ENCODE measurements at regions not wholly inside any gene's neighbourhood (a gene's known extent, or its start where the extent isn't known, plus 50 kb on each side); places are given as distances from the start of the nearest gene placed in this dataset.

DNA sequence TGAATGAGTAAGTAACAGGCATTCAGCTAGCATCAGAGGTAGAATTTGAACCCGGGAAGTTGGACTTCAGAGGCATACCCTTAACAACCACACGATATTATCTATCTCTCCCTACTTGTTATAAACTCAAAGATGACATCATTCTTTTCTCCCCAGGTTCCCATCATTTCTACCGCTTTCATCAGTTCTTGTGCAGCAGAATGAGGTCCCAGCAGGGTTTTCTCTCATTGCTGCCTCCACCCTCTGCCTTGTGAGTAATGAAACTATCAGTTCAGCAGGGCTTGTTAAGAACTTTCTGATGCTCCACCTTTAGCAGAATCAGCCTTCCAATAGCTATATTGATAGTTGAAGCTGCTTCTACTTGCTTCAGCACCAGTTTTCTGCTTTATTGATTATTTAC, 487.5 kb upstream of the KCNMB2 start:
- DNase-seq = no peak

DNA sequence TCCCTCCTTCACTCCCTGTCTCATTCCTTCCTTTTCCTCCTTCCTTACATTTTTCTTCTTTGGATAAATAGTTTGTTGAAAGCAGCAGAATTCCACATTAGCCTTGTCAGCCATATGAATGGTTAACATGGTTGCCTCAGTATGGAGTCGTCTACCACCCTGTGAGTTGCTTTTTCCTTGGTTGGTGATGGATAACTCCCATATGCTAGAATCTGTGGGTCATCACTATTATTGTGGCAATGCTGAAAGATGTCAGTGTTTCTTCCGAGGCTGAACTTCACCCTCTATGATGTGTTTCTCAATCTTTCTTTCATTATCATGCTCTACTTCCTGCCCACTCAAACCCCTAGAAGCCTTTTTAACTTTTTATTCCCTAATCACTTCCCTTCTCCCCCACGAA, 481.8 kb upstream of the KCNMB2 start:
- DNase-seq = no peak

DNA sequence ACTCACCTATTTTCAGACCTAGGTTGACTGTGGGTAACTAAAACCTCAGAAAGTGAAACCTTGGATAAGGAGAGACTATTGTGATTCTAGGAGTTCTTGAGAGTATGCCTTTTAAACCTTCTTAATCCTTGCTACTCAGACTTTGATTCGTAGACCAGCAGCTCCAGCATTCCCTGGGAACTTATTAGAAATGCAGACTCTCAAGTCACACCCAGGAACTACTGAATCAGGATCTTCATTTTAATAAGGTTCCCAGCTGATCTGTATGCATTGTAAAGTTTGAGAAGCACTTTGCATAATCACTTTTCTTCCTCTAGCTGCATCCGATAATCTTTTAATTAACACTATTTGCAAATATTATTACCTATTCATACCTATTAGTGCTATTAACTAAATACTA, 480.3 kb upstream of the KCNMB2 start:
- no peak for DNase-seq

DNA sequence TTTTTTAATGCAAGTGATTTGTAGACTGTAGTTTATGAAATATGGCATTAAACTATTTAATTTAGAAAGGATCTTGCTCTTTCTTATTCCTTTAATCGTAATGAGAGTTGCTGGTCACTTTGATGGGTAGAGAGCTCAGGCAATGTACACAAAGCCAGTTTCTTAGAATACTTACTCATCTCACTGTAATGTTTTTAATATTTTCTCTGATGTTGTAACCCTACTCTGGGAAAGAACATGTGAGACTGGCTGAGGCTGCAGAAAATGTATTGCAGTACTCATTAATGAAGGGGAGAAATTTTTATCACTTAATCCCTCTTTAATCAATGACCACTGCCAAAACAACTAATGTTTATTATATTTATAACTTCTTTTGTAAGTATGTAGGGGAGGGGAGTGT, 479.4 kb upstream of the KCNMB2 start:
- no peak for DNase-seq

DNA sequence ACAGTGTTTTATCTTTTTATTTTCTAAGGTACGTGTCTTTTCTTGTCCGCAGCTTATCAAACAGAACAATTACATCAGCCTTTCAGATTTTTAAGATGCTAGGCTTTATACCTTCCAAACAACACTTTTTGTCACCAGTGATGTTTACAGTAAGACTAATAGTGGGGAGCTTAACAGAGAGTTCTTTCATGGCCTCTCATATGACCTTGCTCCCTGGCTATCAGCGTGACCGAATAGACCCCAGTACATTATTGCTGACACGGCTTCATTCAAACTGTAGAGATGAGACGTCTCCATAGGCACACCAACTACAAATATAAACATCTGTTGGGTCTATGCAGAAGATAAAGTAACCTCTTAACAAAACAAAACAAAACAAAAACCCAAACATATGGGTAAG, 477.6 kb upstream of the KCNMB2 start:
- no peak for DNase-seq

DNA sequence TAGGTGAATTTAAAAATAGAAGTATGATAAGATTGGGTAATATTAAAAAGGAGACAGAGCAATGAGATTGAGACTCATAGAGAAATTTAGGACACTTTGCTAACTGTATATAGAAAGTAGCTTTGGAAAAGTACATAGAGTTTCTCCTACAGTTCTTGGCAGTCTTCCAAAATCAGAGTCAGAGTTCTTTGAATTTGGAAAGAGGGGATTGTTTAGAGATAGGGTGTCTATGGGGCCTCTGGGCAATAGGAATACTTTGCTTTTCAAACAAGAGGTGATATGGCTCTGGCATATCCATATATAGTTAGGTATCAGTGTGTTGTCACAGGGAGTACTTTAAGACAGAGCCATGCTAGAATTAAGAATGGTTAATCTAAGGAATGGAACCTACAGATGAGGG, 477.1 kb upstream of the KCNMB2 start:
- DNase-seq = no peak

DNA sequence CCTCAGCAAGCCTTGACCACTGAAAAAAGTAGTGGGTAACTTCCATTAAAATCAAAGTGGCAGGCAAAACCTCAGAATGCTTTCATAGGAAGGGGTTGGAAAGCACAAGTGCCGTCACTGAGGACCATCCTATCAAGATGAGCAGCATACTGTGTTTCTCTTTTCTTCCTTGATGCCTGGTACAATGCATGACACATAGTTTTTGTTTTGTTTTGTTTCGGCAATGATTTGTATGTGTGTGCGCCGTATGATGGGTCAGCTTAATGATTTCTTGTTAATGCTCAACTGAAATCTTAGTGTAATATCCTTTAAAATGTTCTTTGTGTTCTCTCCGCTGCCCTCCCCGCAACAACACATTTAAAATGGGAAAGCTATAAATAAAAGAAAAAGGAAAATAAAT, 476.4 kb upstream of the KCNMB2 start:
- DNase-seq = no peak

DNA sequence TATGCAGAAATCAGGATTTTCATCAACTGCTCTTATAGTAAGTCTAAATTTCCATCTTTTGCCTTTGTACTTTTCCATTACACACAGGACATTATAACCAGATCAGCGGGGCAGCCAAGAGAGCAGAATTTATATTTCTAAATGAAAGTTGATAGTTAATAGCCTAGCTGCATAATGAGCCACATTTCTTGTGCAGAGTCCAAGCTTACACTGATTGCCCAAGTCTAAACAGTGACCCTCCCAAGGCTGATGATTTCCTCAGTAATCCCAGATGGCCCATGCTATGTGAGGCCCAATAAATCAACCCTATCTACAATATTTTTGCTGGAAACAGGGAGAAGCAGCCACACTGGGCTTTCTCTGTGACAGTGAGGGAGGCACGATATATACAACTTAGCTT, 475.8 kb upstream of the KCNMB2 start:
- DNase-seq = no peak

DNA sequence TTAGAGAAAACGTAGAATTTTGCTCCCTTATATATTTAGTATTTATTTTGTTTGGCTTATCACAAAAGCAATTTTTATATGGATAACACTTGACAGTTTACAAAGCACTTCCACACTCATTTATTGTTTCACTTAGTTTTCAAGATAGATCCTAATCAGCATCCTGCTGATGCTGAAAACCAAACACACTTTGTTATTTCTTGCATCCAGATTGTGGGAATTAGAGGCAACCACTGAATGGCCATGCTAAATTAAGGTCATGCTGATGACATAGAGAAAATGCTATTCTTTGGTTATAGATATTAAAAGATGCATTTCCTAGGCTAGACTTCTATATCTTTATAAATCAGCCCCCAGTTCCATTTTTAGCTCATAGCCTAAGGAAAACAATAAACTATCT, 474.1 kb upstream of the KCNMB2 start:
- no peak for DNase-seq

DNA sequence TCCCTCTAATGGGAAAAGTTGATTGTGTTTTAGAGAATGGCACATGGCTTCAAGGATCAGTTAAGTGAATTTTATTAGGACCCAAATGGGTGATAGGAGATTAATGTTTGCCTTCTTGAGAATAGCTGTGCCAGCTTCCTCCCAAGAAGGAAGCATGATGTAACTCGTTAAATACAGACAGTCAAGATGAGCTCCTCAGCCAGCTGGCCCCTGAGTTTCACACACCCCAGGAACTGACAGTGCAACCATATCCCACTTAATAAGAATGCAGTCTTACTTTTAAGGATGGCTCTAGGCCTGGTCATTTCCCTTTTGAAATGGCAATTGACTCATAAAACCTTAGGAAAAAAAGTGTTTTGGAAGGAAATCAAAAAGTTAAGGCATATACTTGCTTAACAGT, 472.8 kb upstream of the KCNMB2 start:
- no peak for DNase-seq

DNA sequence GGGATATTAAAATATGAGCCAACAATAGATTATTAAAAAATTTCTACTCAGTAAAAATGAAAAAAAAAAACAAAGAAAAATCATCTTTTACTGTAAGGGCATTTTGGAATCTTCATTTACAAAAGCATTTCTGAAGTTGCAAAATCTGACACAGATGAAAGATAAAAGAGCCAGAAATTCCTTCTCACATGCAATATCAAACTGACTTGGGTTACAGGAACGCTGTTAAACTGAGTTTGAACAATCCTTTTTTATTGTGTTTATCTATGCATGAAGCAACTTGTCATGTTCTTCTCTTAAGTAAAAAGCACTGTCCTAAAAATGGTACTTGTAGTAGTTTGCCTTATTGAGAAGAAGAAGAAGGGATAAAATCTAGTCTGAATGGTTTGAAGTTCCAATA, 468.5 kb upstream of the KCNMB2 start:
- no peak for DNase-seq

DNA sequence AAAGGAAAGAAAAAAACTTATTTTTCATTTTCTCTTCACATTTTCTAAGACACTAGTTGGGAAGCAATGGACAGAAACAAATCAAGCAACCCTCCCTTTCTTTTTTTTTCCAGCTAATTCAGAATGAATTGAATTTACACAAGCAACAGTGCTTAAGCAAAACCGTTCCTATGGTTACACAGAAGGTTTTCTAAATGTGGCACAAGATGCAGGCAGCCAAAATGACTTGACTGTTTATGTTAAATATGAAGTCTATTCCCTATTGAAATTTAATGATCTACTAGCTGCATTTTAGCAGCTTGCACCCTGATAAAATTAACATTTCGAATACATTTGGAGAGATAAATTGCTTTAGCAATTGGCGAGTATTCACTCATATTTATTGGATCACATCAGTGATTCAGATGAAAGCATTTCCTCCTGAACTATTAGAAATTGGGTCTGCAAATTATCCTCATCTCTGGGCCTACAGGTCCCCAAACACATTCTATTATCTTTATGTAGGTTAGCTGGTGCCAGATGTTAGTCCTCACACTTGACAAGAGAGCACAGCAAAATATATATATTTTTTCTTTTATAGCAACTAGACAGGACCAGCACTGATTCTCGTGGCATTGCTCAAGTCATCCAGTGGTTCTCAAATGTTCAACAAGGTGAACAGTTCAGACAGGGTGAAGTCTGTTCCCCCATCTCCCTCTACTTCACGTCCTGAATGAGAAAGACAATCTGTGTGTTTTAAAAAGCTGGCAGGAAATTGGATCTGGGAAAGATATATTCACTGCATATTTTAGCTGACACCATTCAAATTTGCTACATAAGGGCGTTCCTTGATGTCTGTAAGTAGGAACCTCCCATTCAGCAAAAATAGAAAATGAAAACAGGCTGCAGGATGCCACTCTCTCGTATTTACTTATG, 463.6 kb upstream of the KCNMB2 start:
- DNase-seq = no peak

DNA sequence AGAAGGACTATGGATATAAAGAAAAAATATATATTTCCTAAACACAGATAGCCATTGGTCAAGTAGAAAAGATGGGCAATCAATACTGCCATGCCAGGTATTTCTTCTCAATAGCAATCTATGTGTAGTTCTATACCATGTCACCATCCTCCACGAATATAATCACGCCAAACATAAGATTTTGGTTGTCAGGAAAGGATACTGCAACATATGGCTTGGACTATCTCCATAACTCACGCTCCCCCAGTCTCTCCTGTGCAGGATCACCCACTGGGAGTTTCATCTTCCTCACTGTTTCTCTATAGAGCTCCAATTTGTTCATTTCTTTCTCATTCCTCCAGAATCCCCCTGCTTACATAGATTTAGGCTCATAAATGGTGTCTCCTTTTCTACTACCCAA, 462.9 kb upstream of the KCNMB2 start:
- DNase-seq = no peak

DNA sequence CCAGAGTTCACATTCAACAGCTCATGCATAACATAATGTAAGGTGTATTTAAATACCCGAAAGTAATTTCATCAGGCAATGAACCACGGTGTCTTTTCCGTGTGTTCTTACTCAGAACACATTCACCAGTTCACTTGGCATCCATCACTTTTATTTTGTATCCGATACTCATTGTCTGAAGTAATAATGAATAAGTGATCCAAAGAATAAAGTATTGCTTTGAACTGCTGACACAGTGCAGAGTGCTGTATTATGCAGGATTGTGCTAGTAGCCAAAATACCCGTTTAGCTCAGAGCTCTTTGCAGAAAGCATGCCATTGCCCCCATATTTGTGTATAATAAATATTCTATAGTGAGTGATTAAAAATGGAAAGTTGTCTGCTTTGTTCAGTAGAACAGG, 460.9 kb upstream of the KCNMB2 start:
- no peak for DNase-seq

DNA sequence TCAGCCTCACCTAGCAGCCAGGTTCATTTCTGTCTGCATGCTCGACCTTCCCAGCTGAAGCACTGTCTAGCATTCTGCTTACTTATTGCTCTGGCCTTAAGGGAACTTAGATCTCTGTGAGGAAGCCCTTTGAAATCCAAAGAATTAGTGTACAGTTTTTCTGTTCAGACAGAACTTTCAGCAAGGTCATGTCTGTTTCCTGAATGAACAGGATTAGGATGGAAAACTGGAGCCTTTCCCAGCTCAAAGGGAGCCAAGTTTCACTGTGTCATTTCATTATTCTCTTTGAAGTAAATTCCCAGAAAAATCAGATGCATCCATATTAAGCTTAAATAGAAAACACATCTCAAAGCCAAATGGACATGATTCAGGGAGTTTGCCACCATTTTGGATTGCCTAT, 457.3 kb upstream of the KCNMB2 start:
- no peak for DNase-seq

DNA sequence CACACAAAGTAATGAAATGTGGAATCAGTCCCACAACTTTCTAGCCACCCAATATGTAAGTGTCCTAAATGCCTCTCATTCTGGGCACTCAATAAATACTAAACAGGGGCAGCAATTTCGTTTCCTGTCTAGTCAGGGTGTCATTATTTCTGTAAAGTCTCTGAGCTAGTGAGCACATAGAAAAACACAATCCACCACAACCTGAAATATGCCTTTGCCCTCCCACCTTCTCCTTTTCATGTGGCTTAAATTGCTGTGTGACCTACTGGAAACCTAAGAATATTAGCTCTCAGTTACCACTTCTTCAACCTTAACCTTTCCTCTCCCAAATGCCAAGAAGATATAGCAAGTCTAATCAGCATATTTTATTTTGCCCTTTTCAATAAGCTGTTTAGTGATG, 456.3 kb upstream of the KCNMB2 start:
- no peak for DNase-seq

DNA sequence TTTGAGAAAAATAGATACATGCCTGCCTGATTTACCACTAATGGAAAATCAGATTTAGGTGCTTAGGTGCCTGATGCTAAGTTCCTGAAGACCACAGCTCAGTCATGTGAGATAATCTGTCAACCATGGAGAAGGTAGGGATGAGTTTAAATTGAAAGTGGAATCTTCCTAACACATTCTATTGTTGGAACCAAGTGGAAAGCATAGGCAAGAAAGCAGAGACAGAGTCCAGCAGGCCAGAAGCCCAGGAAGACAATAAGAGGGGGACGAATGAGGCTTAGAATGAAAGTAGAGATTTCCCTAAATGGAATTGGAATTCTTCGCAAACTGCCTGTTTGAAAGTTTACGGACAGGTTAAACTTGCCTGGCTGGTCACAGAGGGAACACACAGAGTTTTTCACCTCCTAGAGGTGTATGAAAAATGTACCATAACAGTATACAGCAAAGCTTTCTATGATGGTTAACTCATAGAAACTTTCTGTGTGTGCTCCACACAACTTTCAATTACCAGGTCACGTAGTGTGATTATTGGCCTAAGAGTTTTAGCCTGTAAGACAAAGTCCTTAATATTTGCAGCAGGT, 453.8 kb upstream of the KCNMB2 start:
- no peak for DNase-seq

DNA sequence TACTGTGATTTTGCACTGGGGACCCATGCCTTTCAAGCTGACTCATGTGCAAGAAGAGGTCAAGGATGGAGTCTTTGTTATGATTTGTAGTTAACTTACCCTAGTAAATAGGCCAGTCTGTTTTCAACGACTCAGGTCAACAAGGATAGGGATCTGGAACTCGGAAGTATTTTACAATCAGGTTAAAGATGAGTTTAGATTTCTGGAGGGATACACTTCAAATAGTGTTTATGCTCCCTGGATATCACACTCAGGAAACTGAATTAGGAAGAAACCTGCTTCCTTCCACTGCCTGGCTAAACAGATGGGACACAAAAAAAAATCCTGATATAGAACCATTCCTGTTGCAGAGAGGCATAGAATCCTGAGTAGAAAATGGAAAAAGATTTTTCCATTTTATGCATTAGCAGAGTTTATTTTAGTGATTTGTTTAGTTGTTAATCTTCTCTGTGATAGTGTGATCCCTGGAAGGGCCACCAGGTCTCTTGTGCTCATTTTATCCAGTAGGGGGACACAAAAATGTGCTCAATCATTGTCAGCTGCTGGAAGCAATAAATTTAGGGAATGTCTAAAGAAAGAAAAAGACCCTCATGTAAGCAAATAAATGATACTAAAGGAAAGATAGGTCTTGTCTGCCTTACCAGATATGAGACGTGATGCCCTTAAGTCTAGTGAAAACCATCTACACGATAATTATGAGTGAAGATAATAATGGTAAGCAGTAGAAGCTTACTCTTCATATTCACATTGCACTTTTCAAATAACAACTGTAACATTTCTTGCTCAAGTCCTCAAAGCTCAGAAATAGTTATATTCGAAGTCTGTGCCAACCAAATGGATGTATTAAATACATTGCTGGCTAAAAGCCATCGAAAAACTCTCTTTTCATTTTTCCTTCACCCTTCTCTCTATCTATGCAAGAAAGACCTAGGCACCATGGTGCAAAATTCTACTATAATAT, 452.1 kb upstream of the KCNMB2 start:
- DNase-seq = no peak

DNA sequence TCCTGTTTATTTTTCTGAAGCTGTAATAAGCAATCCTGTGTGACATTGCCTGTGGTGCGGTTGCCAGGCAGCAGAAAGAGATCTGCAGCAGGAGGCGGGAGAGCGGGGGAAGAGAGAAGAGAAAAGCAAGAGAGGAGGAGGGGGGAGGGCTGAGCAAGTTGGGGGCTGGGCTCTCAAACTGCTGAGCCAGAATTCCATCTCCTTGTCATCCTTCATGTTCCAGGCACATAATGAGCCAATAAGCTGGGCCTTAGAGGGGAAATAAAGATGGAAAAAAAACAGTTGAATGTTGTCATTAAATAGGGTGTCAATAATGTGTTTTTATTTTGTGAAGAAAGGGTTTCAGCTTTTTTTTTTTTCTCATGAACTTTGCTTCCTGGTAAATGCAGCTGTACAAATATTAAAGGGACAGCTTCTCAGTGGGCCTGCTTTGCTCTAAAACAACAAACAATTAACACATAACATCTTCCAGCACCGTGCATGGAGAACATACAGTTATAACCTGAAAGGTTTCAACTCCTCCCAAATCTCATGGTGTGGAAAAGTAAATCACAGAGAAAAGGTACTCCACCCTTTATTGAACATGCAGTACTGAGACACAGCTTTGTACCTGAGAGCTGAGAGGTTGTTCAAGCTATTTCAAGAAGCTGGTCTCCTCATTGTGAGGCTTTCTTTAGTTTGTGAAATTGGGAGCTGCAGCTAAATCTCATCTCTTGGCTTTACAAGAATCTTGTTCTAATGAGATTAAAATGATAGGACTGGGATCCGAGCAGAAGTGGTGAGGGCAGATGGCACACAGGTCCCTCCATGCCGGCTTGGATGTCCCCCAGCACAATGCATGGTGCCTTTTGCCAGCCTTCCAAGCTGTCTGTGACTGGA, 451.1 kb upstream of the KCNMB2 start:
- no peak for DNase-seq

DNA sequence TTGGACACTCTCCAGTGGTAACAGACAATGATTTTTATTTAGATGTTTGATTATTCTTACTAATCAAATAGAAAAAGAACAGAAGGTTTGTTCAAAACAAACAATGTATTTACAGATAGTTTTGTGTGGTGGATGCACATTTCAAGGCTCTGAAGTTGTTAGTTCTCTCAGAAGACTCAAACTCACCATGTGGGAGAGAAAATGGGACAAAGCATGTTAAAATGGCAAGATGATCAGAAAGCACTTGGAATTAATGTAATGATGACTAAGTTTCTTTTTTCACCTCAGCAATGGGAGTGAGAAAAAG, 450.5 kb upstream of the KCNMB2 start:
- no peak for DNase-seq

DNA sequence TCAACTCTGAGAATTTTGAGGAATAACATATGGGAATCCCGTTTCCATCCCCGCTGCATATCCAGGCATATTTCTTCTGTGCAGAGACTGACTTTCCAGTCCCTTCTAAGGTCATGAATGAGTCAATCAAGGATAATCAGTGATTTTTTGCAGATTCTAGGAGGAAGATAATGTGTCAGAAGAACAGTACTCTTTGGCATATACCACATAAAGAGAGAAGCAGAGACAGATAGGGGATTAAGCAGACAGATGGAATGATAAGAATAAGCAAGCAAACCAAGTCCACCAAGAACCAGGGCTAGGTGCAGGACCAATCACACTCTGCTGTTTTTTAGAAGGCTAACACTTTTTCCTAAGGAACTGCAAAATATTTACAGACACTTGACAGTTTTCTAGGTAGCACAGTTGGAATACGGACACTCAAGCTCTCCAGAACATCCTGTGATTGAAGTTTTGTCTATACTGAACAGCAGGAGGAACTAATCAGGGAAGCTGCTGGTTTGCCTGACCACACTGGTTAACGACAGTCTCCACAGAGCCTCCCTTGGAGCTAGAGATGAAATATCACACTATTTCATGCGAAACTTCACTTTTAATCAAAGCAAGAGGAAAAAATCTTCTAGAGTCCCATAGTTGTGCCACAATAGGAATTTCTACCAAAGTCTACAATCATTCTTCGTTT, 450.0 kb upstream of the KCNMB2 start:
- no peak for DNase-seq

DNA sequence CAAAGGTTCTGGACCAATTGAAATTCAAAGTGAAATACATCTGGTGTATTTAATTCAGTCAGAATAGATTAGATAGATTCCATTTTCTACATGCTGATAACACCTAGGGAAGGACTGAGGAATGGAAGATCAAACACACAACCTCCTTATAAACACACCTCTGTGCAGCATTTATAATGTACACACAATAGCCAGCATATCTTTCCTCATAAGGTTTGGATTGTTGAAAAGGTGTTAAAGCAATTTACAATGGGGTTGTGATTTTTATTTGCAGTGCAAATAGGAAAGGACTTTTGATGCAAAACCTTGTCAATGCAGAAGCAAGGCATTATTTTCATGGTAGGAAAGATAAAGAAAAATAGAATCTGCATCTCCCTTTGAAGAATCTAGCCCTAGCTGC, 448.9 kb upstream of the KCNMB2 start:
- DNase-seq = no peak
